ENCODE measurements at regions not wholly inside any gene's neighbourhood (a gene's known extent, or its start where the extent isn't known, plus 50 kb on each side); places are given as distances from the start of the nearest gene placed in this dataset.

DNA sequence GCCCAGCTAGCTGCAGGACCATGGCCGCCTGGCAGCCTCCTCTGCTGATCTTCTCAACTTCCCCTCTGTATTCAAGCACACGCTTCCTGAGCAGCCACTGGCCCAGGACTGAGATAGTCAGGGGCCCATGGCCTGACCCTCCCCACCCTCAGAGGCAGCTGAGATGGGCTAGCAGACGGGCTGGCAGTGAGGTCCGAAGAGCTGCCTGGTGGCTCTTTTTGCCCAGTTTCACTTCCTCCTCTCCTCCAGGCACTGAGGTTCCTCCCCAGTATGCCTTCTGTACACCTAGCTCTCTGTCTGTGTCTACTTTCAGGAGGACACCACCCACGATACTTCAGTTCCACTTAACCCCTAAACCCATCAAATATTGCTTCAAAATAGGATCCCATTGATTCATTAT, 395.6 kb downstream of the TNS3 start:
- POLR2A ChIA-PET, result no interaction called here
- TF ChIP-seq RELA (CRISPR knock-in tag; IDR thresholded peaks at IDR 0.05; ENCODE audit: borderline replicate concordance) (no peak), ZNF121 (CRISPR knock-in tag; IDR thresholded peaks at IDR 0.05) (no peak), ELF4 (CRISPR knock-in tag; IDR thresholded peaks at IDR 0.05; ENCODE audit: low read depth) (no peak), NR2C2 (CRISPR knock-in tag; IDR thresholded peaks at IDR 0.05) (no peak), MYBL2 (CRISPR knock-in tag; IDR thresholded peaks at IDR 0.05) (no peak), ESRRA (CRISPR knock-in tag; IDR thresholded peaks at IDR 0.05; ENCODE audit: borderline replicate concordance) (no peak), ZNF263 (CRISPR knock-in tag; IDR thresholded peaks at IDR 0.05; ENCODE audit: low read depth) (no peak), FOXP1 (CRISPR knock-in tag; IDR thresholded peaks at IDR 0.05; ENCODE audit: borderline replicate concordance) (no peak)
- TF ChIP-seq, protein P1, sequence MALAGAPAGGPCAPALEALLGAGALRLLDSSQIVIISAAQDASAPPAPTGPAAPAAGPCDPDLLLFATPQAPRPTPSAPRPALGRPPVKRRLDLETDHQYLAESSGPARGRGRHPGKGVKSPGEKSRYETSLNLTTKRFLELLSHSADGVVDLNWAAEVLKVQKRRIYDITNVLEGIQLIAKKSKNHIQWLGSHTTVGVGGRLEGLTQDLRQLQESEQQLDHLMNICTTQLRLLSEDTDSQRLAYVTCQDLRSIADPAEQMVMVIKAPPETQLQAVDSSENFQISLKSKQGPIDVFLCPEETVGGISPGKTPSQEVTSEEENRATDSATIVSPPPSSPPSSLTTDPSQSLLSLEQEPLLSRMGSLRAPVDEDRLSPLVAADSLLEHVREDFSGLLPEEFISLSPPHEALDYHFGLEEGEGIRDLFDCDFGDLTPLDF (CRISPR knock-in tag; IDR thresholded peaks at IDR 0.05), result no peak
- TF ChIP-seq, protein P2, sequence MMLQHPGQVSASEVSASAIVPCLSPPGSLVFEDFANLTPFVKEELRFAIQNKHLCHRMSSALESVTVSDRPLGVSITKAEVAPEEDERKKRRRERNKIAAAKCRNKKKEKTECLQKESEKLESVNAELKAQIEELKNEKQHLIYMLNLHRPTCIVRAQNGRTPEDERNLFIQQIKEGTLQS (CRISPR knock-in tag; conservative IDR thresholded peaks at IDR 0.05), result no peak
- TF ChIP-seq, protein P3, sequence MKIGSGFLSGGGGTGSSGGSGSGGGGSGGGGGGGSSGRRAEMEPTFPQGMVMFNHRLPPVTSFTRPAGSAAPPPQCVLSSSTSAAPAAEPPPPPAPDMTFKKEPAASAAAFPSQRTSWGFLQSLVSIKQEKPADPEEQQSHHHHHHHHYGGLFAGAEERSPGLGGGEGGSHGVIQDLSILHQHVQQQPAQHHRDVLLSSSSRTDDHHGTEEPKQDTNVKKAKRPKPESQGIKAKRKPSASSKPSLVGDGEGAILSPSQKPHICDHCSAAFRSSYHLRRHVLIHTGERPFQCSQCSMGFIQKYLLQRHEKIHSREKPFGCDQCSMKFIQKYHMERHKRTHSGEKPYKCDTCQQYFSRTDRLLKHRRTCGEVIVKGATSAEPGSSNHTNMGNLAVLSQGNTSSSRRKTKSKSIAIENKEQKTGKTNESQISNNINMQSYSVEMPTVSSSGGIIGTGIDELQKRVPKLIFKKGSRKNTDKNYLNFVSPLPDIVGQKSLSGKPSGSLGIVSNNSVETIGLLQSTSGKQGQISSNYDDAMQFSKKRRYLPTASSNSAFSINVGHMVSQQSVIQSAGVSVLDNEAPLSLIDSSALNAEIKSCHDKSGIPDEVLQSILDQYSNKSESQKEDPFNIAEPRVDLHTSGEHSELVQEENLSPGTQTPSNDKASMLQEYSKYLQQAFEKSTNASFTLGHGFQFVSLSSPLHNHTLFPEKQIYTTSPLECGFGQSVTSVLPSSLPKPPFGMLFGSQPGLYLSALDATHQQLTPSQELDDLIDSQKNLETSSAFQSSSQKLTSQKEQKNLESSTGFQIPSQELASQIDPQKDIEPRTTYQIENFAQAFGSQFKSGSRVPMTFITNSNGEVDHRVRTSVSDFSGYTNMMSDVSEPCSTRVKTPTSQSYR (CRISPR knock-in tag; IDR thresholded peaks at IDR 0.05), result no peak
- TF ChIP-seq, protein P4, sequence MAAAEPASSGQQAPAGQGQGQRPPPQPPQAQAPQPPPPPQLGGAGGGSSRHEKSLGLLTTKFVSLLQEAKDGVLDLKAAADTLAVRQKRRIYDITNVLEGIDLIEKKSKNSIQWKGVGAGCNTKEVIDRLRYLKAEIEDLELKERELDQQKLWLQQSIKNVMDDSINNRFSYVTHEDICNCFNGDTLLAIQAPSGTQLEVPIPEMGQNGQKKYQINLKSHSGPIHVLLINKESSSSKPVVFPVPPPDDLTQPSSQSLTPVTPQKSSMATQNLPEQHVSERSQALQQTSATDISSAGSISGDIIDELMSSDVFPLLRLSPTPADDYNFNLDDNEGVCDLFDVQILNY (CRISPR knock-in tag; IDR thresholded peaks at IDR 0.05), result no peak
- TF ChIP-seq, protein P5, sequence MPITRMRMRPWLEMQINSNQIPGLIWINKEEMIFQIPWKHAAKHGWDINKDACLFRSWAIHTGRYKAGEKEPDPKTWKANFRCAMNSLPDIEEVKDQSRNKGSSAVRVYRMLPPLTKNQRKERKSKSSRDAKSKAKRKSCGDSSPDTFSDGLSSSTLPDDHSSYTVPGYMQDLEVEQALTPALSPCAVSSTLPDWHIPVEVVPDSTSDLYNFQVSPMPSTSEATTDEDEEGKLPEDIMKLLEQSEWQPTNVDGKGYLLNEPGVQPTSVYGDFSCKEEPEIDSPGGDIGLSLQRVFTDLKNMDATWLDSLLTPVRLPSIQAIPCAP (CRISPR knock-in tag; IDR thresholded peaks at IDR 0.05), result no peak
- TF ChIP-seq, protein P6, sequence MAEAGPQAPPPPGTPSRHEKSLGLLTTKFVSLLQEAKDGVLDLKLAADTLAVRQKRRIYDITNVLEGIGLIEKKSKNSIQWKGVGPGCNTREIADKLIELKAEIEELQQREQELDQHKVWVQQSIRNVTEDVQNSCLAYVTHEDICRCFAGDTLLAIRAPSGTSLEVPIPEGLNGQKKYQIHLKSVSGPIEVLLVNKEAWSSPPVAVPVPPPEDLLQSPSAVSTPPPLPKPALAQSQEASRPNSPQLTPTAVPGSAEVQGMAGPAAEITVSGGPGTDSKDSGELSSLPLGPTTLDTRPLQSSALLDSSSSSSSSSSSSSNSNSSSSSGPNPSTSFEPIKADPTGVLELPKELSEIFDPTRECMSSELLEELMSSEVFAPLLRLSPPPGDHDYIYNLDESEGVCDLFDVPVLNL (CRISPR knock-in tag; IDR thresholded peaks at IDR 0.05; ENCODE audit: borderline replicate concordance, low read depth), result no peak
- TF ChIP-seq, protein P7, sequence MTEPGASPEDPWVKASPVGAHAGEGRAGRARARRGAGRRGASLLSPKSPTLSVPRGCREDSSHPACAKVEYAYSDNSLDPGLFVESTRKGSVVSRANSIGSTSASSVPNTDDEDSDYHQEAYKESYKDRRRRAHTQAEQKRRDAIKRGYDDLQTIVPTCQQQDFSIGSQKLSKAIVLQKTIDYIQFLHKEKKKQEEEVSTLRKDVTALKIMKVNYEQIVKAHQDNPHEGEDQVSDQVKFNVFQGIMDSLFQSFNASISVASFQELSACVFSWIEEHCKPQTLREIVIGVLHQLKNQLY (CRISPR knock-in tag; IDR thresholded peaks at IDR 0.05), result no peak
- CTCF ChIA-PET, result no interaction called here
- Mint-ChIP-seq H3K9me3 (no peaks in the 10 kb centered on the region), H3K36me3 (no peaks in the 10 kb centered on the region), H3K27ac (no peak overlapping the region), H3K4me3 (no peak overlapping the region), H3K4me1 (peaks cover 5% of the 10 kb centered on the region; the same call in 1 of the 2 replicates), H3K27me3 (ENCODE audit: low read depth) (no peaks in the 10 kb centered on the region)
- ATAC-seq (no peak), DNase-seq (ENCODE audit: low spot score) (no peak)

DNA sequence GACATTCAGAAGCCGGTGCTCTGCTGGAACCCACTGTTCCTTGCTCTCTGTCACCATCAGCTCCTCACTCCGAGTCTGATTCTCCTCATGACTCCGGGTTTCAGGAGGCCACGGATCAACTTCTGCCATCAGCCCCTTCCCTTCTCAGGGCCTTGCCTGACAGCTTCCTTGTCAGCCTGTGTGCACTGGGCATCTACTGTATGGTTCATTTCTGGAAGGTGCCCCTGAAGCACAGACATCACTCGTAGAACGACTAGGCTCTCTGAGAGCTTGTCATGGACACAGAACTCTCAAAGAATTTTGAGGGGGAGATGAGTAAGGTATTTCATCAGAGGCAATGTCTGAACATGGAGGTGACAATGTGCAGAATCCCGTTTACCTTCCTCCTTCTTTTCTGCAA, 396.1 kb downstream of the TNS3 start:
- POLR2A ChIA-PET, result no interaction called here
- no peak overlapping the region for H3K27ac Mint-ChIP-seq
- TF ChIP-seq JAZF1 (CRISPR knock-in tag; IDR thresholded peaks at IDR 0.05) (no peak), SOX15 (CRISPR knock-in tag; IDR thresholded peaks at IDR 0.05) (no peak), EMX1 (CRISPR knock-in tag; IDR thresholded peaks at IDR 0.05) (no peak), KAT7 (CRISPR knock-in tag; IDR thresholded peaks at IDR 0.05; ENCODE audit: borderline replicate concordance) (no peak), ZNF317 (CRISPR knock-in tag; IDR thresholded peaks at IDR 0.05; ENCODE audit: borderline replicate concordance, low read depth) (no peak), ZNF219 (CRISPR knock-in tag; IDR thresholded peaks at IDR 0.05; ENCODE audit: borderline replicate concordance) (no peak), ZNF396 (CRISPR knock-in tag; IDR thresholded peaks at IDR 0.05; ENCODE audit: borderline replicate concordance) (no peak), NR2C2 (CRISPR knock-in tag; IDR thresholded peaks at IDR 0.05) (no peak), TP53 (CRISPR knock-in tag; IDR thresholded peaks at IDR 0.05) (no peak)
- TF ChIP-seq, protein P8, sequence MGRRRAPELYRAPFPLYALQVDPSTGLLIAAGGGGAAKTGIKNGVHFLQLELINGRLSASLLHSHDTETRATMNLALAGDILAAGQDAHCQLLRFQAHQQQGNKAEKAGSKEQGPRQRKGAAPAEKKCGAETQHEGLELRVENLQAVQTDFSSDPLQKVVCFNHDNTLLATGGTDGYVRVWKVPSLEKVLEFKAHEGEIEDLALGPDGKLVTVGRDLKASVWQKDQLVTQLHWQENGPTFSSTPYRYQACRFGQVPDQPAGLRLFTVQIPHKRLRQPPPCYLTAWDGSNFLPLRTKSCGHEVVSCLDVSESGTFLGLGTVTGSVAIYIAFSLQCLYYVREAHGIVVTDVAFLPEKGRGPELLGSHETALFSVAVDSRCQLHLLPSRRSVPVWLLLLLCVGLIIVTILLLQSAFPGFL (CRISPR knock-in tag; IDR thresholded peaks at IDR 0.05; ENCODE audit: borderline replicate concordance), result no peak
- TF ChIP-seq, protein P1 (CRISPR knock-in tag; IDR thresholded peaks at IDR 0.05), result no peak

More for the DNA sequence above, 396.1 kb downstream of the TNS3 start:
- DNase-seq (ENCODE audit: low spot score) (no peak), ATAC-seq (no peak)
- H3K36me3 Mint-ChIP-seq, result no peaks in the 10 kb centered on the region
- no peaks in the 10 kb centered on the region for H3K27me3 Mint-ChIP-seq (ENCODE audit: low read depth)
- no peak overlapping the region for H3K4me3 Mint-ChIP-seq
- CTCF ChIA-PET, result no interaction called here
- H3K9me3 Mint-ChIP-seq, result no peaks in the 10 kb centered on the region
- peaks cover 5% of the 10 kb centered on the region; the same call in 1 of the 2 replicates for H3K4me1 Mint-ChIP-seq
